Lung (tissue), 11 donors: ENCODE measurements at regions not wholly inside any gene's neighbourhood (a gene's known extent, or its start where the extent isn't known, plus 50 kb on each side); places are given as distances from the start of the nearest gene placed in this dataset.

Experiments
- ATAC-seq: fragments of 200-7000 bp; cut with Tn5 transposase; one replicate; pipeline ENCODE4 v1.9.1; 2020; ENCODE audit warnings: moderate number of reproducible peaks; ENCODE audit not compliant: insufficient read depth, low FRiP score
- DNase-seq, 3 donors: peaks; one replicate each; pipeline ENCODE4 v3.0.0-alpha.2; 2013 to 2017
- H3K27ac ChIP-seq, 2 donors: one replicate each; pipeline ENCODE4 v1.5.1; 2013; ENCODE audit warnings: mild to moderate bottlenecking in 2 of 2, moderate library complexity in 2 of 2, control low read depth in 1 of 2, inconsistent platforms in 1 of 2, low read depth in 1 of 2, low read length in 1 of 2
- H3K27me3 ChIP-seq, 3 donors: one replicate each; pipeline ENCODE4 v1.5.1; 2013; ENCODE audit warnings: low read length in 2 of 3; ENCODE audit not compliant: control insufficient read depth in 3 of 3, insufficient read depth in 3 of 3
- H3K36me3 ChIP-seq, 4 donors: one replicate each; pipeline ENCODE4 v1.5.1; 2013; ENCODE audit warnings: low read length in 4 of 4, mild to moderate bottlenecking in 1 of 4, moderate library complexity in 1 of 4; ENCODE audit not compliant: control insufficient read depth in 4 of 4, insufficient read depth in 4 of 4
- H3K4me1 ChIP-seq, 5 donors: one replicate each; pipeline ENCODE4 v1.5.1; 2013; ENCODE audit warnings: low read length in 5 of 5, mild to moderate bottlenecking in 2 of 5, moderate library complexity in 1 of 5; ENCODE audit not compliant: control insufficient read depth in 5 of 5, insufficient read depth in 5 of 5
- H3K4me3 ChIP-seq: one replicate; pipeline ENCODE4 v1.5.1; 2013; ENCODE audit warnings: mild to moderate bottlenecking, control low read depth, moderate library complexity
- H3K9ac ChIP-seq, 2 donors: one replicate each; pipeline ENCODE4 v1.5.1; 2013; ENCODE audit warnings: low read length in 2 of 2, control low read depth in 1 of 2; ENCODE audit not compliant: insufficient read depth in 1 of 2
- H3K9me3 ChIP-seq, 4 donors: one replicate each; pipeline ENCODE4 v1.5.1; 2013; ENCODE audit warnings: low read length in 3 of 4, mild to moderate bottlenecking in 1 of 4, moderate library complexity in 1 of 4; ENCODE audit not compliant: control insufficient read depth in 4 of 4, insufficient read depth in 3 of 4
- CTCF ChIP-seq: IDR thresholded peaks from 2 replicates; pipeline ENCODE4 v1.5.1; 2012; ENCODE audit warnings: mild to moderate bottlenecking; ENCODE audit errors: control extremely low read depth, extremely low read depth
- WGBS, 2 donors: extraction: QIAGEN DNeasy Blood & Tissue Kit; methylation state at CpG; one replicate each; pipeline ENCODE4 v1.1.7; 2013; 5-methylcytosine and 5-hydroxymethylcytosine counted together
- donor health status: control.
- donor health status: control.
- donor health status: Bipolar disorder and iron deficiency.
- donor health status: healthy.
- donor health status: DM: yes; HTN: yes; CAD: no.

DNA sequence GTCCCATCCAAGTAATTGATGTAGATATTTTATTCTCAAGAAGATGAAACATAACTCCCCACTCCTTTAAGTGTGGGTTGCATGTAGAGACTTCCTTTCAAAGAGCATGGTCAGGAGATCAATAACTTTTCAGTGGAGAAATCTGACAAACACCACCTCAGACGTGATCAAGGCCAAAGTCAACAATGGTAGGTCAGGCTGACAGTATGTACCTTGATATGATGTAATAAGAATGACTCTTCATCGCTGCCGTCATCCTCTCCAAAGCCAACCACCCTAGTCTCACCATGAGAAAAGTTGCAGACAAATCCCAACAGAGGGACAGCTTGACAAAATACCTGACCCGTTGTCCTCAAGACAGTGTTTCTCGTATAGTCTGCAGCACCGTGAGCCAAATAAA, 67.3 kb upstream of the DHRSX start:
- no peaks in the 10 kb centered on the region for H3K4me1 ChIP-seq
- no peak overlapping the region for H3K27ac ChIP-seq
- no peaks in the 10 kb centered on the region for H3K36me3 ChIP-seq
- no peaks in the 10 kb centered on the region for H3K27me3 ChIP-seq
- H3K9ac ChIP-seq: no peak overlapping the region
- no peak for TF ChIP-seq CTCF
- 88 to 92% methylated on average over 6 of the region's 6 CpGs for WGBS, 2 donors
- DNase-seq (no peak), ATAC-seq (no peak)
- no peak overlapping the region for H3K4me3 ChIP-seq
- peaks cover 0 to 8% (median 0%) of the 10 kb centered on the region in 4 donors for H3K9me3 ChIP-seq

DNA sequence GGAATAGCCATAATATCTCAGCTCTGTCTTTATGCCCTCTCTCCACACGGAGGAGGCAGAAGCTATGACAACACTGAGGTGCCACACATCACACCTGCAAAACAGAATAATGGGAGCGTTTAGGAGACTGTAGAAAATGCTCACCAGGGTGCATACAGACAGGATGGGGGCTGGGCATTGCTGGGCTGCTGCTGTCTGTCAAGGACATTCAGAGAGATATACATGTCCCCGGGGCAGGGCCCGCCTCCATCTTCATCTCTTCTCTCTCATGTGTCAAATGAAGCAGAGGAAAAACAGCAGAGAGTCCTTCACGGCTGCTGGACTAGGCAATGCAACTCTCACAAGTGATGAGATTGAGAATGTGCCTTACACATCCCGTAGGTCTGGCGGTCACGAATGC, 65.3 kb upstream of the DHRSX start:
- H3K4me3 ChIP-seq: no peak overlapping the region
- DNase-seq (no peak), ATAC-seq (no peak)
- peaks cover 0 to 8% (median 0%) of the 10 kb centered on the region in 4 donors for H3K9me3 ChIP-seq
- H3K4me1 ChIP-seq: no peaks in the 10 kb centered on the region
- no peaks in the 10 kb centered on the region for H3K27me3 ChIP-seq
- no peaks in the 10 kb centered on the region for H3K36me3 ChIP-seq
- WGBS, 2 donors: 81% methylated on average over 8 of the region's 8 CpGs
- H3K9ac ChIP-seq: no peak overlapping the region
- TF ChIP-seq CTCF: no peak
- no peak overlapping the region for H3K27ac ChIP-seq

DNA sequence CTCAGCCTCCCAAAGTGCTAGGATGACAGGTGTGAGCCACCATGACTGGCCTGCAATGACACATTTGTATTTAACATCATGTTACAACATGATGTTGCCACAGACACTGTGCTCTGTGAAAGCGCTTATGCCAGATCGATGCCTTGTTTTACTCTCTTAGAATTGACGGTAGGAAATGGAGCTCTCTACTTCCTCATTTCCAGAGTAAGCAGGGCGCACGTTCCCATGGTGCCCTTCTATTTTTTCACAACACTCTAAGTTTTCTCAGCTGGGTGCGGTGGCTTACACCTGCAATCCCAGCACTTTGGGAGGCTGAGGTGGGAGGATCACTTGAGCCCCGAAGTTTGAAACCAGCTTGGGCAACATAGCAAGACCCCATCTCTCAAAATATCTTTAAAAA, 60.7 kb upstream of the DHRSX start:
- no peak overlapping the region for H3K9ac ChIP-seq
- peaks cover 0 to 3% (median 0%) of the 10 kb centered on the region in 3 donors for H3K27me3 ChIP-seq
- DNase-seq (no peak), ATAC-seq (no peak)
- WGBS, 2 donors: 58 to 76% methylated on average over 7 of the region's 7 CpGs
- H3K4me1 ChIP-seq: peaks cover 0 to 2% (median 0%) of the 10 kb centered on the region in 5 donors
- no peak overlapping the region for H3K4me3 ChIP-seq
- TF ChIP-seq CTCF: no peak
- H3K36me3 ChIP-seq: no peaks in the 10 kb centered on the region
- no peak overlapping the region for H3K27ac ChIP-seq
- peaks cover 0 to 1% (median 0%) of the 10 kb centered on the region in 4 donors for H3K9me3 ChIP-seq

GRCh38 chrX:2559124-2559523, 58.3 kb upstream of the DHRSX start:
- H3K27ac ChIP-seq: no peak overlapping the region
- H3K4me1 ChIP-seq: peaks cover 0 to 2% (median 0%) of the 10 kb centered on the region in 5 donors

More at GRCh38 chrX:2559124-2559523, 58.3 kb upstream of the DHRSX start:
- H3K9me3 ChIP-seq: peaks cover 0 to 1% (median 0%) of the 10 kb centered on the region in 4 donors
- TF ChIP-seq CTCF: no peak
- ATAC-seq (no peak), DNase-seq (no peak)
- 68 to 75% methylated on average over 3 of the region's 3 CpGs for WGBS, 2 donors
- H3K4me3 ChIP-seq: no peak overlapping the region
- peaks cover 0 to 3% (median 0%) of the 10 kb centered on the region in 3 donors for H3K27me3 ChIP-seq
- H3K9ac ChIP-seq: no peak overlapping the region
- no peaks in the 10 kb centered on the region for H3K36me3 ChIP-seq
